ENCODE measurements at regions not wholly inside any gene's neighbourhood (a gene's known extent, or its start where the extent isn't known, plus 50 kb on each side); places are given as distances from the start of the nearest gene placed in this dataset.

DNA sequence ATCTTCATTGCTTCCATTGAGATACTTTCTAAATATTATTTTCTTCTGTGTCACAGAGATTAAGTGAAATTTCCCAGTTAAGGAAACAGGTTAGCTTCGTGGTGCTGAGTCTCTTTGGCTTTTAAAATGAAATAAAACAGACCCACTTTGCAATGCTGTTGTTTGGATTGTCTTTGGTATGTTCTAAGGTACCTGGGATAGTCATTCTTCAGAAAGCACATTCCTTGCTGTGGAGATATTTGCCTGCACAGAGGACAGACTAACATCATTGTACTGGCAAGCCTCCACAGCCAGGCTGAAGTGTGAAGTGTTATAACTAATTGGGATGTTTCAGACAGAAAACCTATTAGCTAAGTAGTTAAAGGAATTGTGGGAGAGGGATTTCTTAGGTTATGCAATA is 148.8 kb upstream of the EPHA7 start:
- TF ChIP-seq, protein P1, sequence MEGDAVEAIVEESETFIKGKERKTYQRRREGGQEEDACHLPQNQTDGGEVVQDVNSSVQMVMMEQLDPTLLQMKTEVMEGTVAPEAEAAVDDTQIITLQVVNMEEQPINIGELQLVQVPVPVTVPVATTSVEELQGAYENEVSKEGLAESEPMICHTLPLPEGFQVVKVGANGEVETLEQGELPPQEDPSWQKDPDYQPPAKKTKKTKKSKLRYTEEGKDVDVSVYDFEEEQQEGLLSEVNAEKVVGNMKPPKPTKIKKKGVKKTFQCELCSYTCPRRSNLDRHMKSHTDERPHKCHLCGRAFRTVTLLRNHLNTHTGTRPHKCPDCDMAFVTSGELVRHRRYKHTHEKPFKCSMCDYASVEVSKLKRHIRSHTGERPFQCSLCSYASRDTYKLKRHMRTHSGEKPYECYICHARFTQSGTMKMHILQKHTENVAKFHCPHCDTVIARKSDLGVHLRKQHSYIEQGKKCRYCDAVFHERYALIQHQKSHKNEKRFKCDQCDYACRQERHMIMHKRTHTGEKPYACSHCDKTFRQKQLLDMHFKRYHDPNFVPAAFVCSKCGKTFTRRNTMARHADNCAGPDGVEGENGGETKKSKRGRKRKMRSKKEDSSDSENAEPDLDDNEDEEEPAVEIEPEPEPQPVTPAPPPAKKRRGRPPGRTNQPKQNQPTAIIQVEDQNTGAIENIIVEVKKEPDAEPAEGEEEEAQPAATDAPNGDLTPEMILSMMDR (IDR thresholded peaks at IDR 0.05; ENCODE audit: insufficient read depth, low read depth, low read length, missing control alignments), result no peak
- no peak for DNase-seq (ENCODE audit: low read depth)
- no peak overlapping the region for H3K4me3 ChIP-seq (ENCODE audit: low read depth, low read length)

DNA sequence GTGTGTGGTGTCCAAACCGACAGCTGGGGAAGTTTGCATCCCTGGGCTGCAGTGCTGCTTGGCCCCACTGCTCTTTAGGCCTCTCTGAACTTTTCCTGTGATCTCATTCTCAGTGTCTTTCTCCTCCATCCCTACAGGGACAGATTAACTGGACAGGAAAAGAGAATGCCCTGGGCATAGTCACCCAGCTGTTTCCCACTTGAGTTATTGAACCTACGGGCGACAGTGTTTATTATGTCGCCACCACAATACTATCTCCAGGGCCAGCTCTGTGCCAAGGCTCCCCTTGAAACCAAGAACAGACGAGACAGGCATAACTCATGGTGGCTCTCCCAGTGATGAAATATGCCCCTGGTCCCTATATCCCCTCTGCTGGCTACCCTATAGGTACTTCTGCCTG is 147.8 kb upstream of the EPHA7 start:
- TF ChIP-seq, protein P1 (IDR thresholded peaks at IDR 0.05; ENCODE audit: insufficient read depth, low read depth, low read length, missing control alignments), result no peak
- H3K4me3 ChIP-seq (ENCODE audit: low read depth, low read length), result no peak overlapping the region
- DNase-seq (ENCODE audit: low read depth), result no peak

DNA sequence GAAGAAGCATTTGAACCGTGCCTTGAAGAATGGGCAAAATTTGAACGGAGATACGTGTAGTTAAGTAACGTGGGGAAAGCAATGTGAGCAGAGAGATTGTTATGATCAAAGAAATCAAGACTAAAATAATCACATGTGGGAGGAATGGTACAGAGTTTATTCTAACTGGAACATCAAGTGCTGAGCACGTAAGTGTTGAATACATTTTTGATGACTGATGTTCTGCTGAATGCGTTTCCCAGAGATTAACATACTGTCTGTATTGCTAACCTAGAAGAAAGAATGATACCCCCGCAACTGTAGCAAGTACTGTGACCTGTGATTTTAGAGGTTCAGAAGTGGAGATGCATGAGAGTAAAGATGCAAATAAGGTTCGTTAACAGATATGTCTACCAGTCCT is 146.9 kb upstream of the EPHA7 start:
- no peak for DNase-seq (ENCODE audit: low read depth)
- H3K4me3 ChIP-seq (ENCODE audit: low read depth, low read length), result no peak overlapping the region
- TF ChIP-seq, protein P1 (IDR thresholded peaks at IDR 0.05; ENCODE audit: insufficient read depth, low read depth, low read length, missing control alignments), result no peak

DNA sequence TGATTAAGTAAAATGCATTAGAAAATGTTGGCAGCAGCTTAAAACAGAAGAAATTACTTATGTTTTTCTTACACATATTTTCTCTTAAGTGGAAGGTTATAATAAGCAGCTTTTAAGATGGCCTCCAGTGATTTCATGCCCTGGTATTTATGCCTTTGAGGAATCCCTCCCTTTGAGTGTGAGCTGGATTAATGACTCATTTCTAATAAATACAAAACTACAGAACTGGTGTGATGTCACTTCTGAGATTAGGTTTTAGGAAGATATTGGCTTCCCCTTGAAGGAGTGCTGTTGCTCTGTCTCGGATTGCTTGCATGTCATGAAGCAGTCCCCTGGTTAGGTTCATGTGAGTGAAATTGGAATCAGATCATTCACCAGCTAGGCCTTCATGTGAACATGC is 143.2 kb upstream of the EPHA7 start:
- no peak for DNase-seq (ENCODE audit: low read depth)
- TF ChIP-seq, protein P1 (IDR thresholded peaks at IDR 0.05; ENCODE audit: insufficient read depth, low read depth, low read length, missing control alignments), result no peak
- no peak overlapping the region for H3K4me3 ChIP-seq (ENCODE audit: low read depth, low read length)

DNA sequence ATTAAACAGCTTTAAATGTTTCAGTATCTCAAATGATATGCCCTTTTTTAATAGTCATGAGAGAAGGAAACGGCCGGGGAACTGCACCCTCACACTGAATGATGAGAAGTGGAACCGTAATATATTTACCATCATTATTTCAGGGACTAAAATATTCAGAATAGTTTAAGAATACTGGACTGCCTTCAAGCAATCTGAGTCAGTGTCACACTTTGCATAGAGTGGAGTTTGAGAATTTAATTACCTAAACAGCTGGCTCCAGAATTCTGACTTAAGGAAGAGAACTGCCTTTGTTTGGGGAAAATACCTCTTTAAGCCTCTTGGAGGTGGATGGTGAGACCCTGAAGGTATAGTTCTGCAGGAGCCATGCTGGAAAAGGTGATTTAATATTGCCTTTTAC is 135.9 kb upstream of the EPHA7 start:
- TF ChIP-seq, protein P1 (IDR thresholded peaks at IDR 0.05; ENCODE audit: insufficient read depth, low read depth, low read length, missing control alignments), result no peak
- no peak overlapping the region for H3K4me3 ChIP-seq (ENCODE audit: low read depth, low read length)
- no peak for DNase-seq (ENCODE audit: low read depth)

DNA sequence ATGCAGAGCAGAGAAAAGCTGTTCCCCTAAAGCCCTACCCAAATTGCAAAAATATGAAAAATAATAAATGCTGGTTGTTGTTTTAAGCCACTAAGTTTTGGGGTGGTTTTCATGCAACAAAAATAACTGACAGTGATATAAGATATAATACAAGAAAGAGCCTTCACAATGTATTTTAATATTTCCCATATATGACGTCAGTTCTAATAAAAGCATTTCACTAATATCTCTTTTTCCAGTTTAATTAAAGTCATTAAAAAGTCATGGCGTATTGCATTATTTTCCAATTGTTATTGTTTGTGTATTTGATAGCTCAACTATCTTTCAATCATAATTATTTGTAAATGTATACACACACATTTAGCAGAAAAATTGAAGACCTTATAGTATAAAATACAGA is 134.7 kb upstream of the EPHA7 start:
- H3K4me3 ChIP-seq (ENCODE audit: low read depth, low read length), result no peak overlapping the region
- DNase-seq (ENCODE audit: low read depth), result no peak
- TF ChIP-seq, protein P1 (IDR thresholded peaks at IDR 0.05; ENCODE audit: insufficient read depth, low read depth, low read length, missing control alignments), result no peak

DNA sequence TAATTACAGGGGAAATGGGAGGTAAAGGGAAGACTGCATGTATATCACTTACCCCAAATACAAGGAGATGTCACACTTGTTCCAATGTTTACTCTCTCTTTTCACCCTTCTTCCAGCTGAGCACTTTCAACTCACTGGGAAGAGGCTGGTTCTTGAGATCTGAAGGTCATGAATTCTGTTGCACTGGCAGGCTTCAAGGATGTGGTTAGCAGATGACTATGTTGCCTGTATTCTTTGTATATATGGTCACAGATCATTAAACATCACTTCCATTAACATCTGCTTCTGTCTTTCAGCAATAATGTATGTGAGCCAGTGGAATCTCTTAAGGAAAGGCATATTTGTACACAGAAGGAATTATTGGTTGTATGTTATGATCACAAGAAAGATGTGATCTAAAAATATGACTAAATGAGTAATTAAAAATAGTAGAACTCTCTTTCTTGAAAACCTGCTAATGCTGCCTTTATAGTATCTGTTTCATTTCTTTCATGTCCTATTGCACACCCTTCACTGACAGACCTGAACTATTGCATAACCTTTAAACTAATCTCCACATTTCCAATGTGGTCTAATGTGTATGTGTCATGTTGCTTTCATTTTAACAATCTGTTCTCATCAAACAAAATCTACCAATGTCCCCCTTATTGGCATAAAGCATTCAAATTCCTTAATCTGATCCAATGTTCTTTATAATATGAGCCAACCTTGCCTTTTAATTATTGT is 131.4 kb upstream of the EPHA7 start:
- H3K4me3 ChIP-seq (ENCODE audit: low read depth, low read length), result no peak overlapping the region
- TF ChIP-seq, protein P1 (IDR thresholded peaks at IDR 0.05; ENCODE audit: insufficient read depth, low read depth, low read length, missing control alignments), result no peak
- DNase-seq (ENCODE audit: low read depth), result no peak
